ENCODE measurements at regions not wholly inside any gene's neighbourhood (a gene's known extent, or its start where the extent isn't known, plus 50 kb on each side); places are given as distances from the start of the nearest gene placed in this dataset.

GRCh38 chr3:81255463-81255862, 506.0 kb downstream of the GBE1 start:
- TF ChIP-seq RAD21 (conservative IDR thresholded peaks at IDR 0.05 in 1 of 2, IDR thresholded peaks at IDR 0.05 in 1 of 2), result no peak
- TF ChIP-seq, protein P1, sequence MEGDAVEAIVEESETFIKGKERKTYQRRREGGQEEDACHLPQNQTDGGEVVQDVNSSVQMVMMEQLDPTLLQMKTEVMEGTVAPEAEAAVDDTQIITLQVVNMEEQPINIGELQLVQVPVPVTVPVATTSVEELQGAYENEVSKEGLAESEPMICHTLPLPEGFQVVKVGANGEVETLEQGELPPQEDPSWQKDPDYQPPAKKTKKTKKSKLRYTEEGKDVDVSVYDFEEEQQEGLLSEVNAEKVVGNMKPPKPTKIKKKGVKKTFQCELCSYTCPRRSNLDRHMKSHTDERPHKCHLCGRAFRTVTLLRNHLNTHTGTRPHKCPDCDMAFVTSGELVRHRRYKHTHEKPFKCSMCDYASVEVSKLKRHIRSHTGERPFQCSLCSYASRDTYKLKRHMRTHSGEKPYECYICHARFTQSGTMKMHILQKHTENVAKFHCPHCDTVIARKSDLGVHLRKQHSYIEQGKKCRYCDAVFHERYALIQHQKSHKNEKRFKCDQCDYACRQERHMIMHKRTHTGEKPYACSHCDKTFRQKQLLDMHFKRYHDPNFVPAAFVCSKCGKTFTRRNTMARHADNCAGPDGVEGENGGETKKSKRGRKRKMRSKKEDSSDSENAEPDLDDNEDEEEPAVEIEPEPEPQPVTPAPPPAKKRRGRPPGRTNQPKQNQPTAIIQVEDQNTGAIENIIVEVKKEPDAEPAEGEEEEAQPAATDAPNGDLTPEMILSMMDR (IDR thresholded peaks at IDR 0.05), result no peak
- no peak for TF ChIP-seq BHLHE40 (IDR thresholded peaks at IDR 0.05; ENCODE audit: low read depth, low read length)

All from A549 (cell line).